Panc1 (cell line): ENCODE measurements at regions not wholly inside any gene's neighbourhood (a gene's known extent, or its start where the extent isn't known, plus 50 kb on each side); places are given as distances from the start of the nearest gene placed in this dataset.

Experiments used
- ATAC-seq: fragments of 200-7000 bp; cut with Tn5 transposase; 2 replicates; pipeline ENCODE4 v1.9.1; 2020; ENCODE audit warnings: mild to moderate bottlenecking, moderate library complexity
- BruUV-seq: library from RNA; stranded (reverse); fragments of 400-500 nt; replicated peaks from 2 replicates; lab custom pipeline; 2021; lab: Mats Ljungman, UMichigan
- CTCF ChIA-PET: fragments of 300-600 bp; sonication (Branson Sonifier 250); formaldehyde crosslinking; loops from one replicate; lab custom pipeline; 2022; ENCODE audit warnings: antibody characterized with exemption; lab: Charles Lee
- POLR2A ChIA-PET: fragments of 300-600 bp; sonication (Branson Sonifier 250); formaldehyde crosslinking; loops from one replicate; lab custom pipeline; 2022; ENCODE audit warnings: antibody characterized with exemption; lab: Charles Lee
- DNase-seq: peaks from one replicate; pipeline ENCODE4 v3.0.0-alpha.2; 2010; ENCODE audit warnings: low read depth, low spot score
- H3K27ac ChIP-seq: 2 replicates; pipeline ENCODE4 v1.5.1; 2011; ENCODE audit warnings: mild to moderate bottlenecking, low read length, inconsistent platforms
- H3K27me3 ChIP-seq: fragments of 200-500 bp; sonication (Bioruptor generic); 2 replicates; pipeline ENCODE4 v1.6.0; 2014; ENCODE audit warnings: low read length, inconsistent platforms; ENCODE audit not compliant: control insufficient read depth, insufficient read depth
- H3K36me3 ChIP-seq: fragments of 200-500 bp; sonication (Bioruptor generic); 2 replicates; pipeline ENCODE4 v1.5.1; 2014; ENCODE audit warnings: inconsistent platforms, mild to moderate bottlenecking, low read length, moderate library complexity; ENCODE audit not compliant: control insufficient read depth, insufficient read depth
- H3K4me1 ChIP-seq: 2 replicates; pipeline ENCODE4 v1.5.1; 2011; ENCODE audit warnings: inconsistent platforms, mild to moderate bottlenecking, low read length, moderate library complexity; ENCODE audit not compliant: control insufficient read depth, insufficient read depth
- H3K4me3 ChIP-seq, 2 experiments: 2 replicates each; pipeline ENCODE4 v1.5.1; 2011 to 2012; ENCODE audit warnings: low read depth in 2 of 2, low read length in 2 of 2, mild to moderate bottlenecking in 2 of 2, inconsistent platforms in 1 of 2, moderate library complexity in 1 of 2
- H3K9me3 ChIP-seq: fragments of 200-500 bp; sonication (Bioruptor generic); 2 replicates; pipeline ENCODE4 v1.5.1; 2014; ENCODE audit warnings: low read depth, mild to moderate bottlenecking, inconsistent platforms, low read length, moderate library complexity; ENCODE audit not compliant: control insufficient read depth, insufficient read depth
- POLR2AphosphoS5 ChIP-seq: IDR thresholded peaks from 2 replicates; pipeline ENCODE4 v1.6.1; 2012; ENCODE audit warnings: mild to moderate bottlenecking, low read depth, low read length, moderate library complexity
- SIN3A ChIP-seq: IDR thresholded peaks from 2 replicates; pipeline ENCODE4 v1.6.1; 2012; ENCODE audit warnings: low read depth, mild to moderate bottlenecking, low read length, moderate library complexity, borderline replicate concordance; ENCODE audit not compliant: insufficient read depth
- TCF7L2 ChIP-seq: IDR thresholded peaks from 2 replicates; pipeline ENCODE4 v1.6.1; 2011; ENCODE audit warnings: mild to moderate bottlenecking, low read depth, low read length, inconsistent platforms
- in situ Hi-C: cut with HindIII; loops from 2 replicates; pipeline ENCODE4 v1.10.0; 2016; ENCODE audit warnings: low sequenced_read_pairs, low pct_unique_long_range_greater_than_20kb
- intact Hi-C: fragments of 100-400 bp; cut with micrococcal nuclease; formaldehyde crosslinking; loops from one replicate; pipeline ENCODE4 v1.10.0; 2022; ENCODE audit not compliant: unreplicated experiment
- TF ChIP-seq, protein P1 (sequence below), 2 experiments: IDR thresholded peaks; 2 replicates each; pipeline ENCODE4 v1.6.1; 2011 to 2012; ENCODE audit warnings: low read depth in 2 of 2, control low read depth in 1 of 2, low read length in 1 of 2, mild to moderate bottlenecking in 1 of 2, moderate library complexity in 1 of 2; ENCODE audit not compliant: insufficient read depth in 1 of 2

DNA sequence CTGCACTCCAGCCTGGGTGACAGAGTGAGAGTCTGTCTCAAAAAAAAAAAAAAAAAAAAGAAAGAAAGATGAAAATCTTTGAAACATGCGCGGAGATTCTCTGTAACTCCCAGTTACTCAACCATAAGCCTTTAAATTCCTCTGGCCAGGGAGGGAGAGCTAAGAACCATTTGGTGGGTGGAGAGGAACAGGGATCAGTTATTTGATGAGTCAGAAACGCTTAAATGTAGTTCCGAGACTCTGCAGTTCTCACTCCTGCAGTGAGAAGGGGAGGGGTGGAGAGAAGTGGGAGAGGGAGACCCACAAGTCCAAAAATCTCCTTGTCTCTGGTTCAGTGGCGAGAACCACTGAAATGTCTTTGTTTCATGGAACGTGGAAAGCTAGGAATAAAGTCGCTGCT lies 266.7 kb downstream of the SOX9 start:
- intact Hi-C loops (no loop called here), in situ Hi-C loops (no loop called here)
- Histone ChIP-seq H3K9me3 (no peaks in the 10 kb centered on the region), H3K27ac (peak overlapping the region; percentile 2), H3K4me3 (no peak overlapping the region), H3K4me1 (peaks cover 57% of the 10 kb centered on the region), H3K27me3 (no peaks in the 10 kb centered on the region), H3K36me3 (no peaks in the 10 kb centered on the region)
- ATAC-seq (no peak), DNase-seq (no peak)
- POLR2A ChIA-PET, result no interaction called here
- no TSS peak for BruUV-seq
- CTCF ChIA-PET, result no interaction called here
- no peak for TF ChIP-seq POLR2AphosphoS5
- no peak for TF ChIP-seq SIN3A
- TF ChIP-seq TCF7L2, result no peak
- TF ChIP-seq, protein P1, sequence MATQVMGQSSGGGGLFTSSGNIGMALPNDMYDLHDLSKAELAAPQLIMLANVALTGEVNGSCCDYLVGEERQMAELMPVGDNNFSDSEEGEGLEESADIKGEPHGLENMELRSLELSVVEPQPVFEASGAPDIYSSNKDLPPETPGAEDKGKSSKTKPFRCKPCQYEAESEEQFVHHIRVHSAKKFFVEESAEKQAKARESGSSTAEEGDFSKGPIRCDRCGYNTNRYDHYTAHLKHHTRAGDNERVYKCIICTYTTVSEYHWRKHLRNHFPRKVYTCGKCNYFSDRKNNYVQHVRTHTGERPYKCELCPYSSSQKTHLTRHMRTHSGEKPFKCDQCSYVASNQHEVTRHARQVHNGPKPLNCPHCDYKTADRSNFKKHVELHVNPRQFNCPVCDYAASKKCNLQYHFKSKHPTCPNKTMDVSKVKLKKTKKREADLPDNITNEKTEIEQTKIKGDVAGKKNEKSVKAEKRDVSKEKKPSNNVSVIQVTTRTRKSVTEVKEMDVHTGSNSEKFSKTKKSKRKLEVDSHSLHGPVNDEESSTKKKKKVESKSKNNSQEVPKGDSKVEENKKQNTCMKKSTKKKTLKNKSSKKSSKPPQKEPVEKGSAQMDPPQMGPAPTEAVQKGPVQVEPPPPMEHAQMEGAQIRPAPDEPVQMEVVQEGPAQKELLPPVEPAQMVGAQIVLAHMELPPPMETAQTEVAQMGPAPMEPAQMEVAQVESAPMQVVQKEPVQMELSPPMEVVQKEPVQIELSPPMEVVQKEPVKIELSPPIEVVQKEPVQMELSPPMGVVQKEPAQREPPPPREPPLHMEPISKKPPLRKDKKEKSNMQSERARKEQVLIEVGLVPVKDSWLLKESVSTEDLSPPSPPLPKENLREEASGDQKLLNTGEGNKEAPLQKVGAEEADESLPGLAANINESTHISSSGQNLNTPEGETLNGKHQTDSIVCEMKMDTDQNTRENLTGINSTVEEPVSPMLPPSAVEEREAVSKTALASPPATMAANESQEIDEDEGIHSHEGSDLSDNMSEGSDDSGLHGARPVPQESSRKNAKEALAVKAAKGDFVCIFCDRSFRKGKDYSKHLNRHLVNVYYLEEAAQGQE (IDR thresholded peaks at IDR 0.05; ENCODE audit: insufficient read depth in 1 of 2, low read depth in 2 of 2, low read length in 1 of 2), result no peak

GRCh38 chr17:72387969-72388368 lies 267.1 kb downstream of the SOX9 start:
- TF ChIP-seq TCF7L2, result no peak
- TF ChIP-seq, protein P1 (IDR thresholded peaks at IDR 0.05; ENCODE audit: insufficient read depth in 1 of 2, low read depth in 2 of 2, low read length in 1 of 2), result no peak
- TF ChIP-seq POLR2AphosphoS5, result no peak
- TF ChIP-seq SIN3A, result no peak
- Histone ChIP-seq H3K36me3 (no peaks in the 10 kb centered on the region), H3K27ac (peak overlapping the region; percentile 2), H3K9me3 (no peaks in the 10 kb centered on the region), H3K4me1 (peaks cover 59% of the 10 kb centered on the region), H3K27me3 (no peaks in the 10 kb centered on the region), H3K4me3 (no peak overlapping the region)
- BruUV-seq, result no TSS peak
- ChIA-PET CTCF (no interaction called here), POLR2A (no interaction called here)
- in situ Hi-C loops, result no loop called here
- ATAC-seq (no peak), DNase-seq (no peak)
- intact Hi-C loops, result no loop called here
